ENCODE measurements at regions not wholly inside any gene's neighbourhood (a gene's known extent, or its start where the extent isn't known, plus 50 kb on each side); places are given as distances from the start of the nearest gene placed in this dataset.
"Not testable (repeated sequence)": the region's sequence is repeated elsewhere in the genome, so short reads cannot be mapped to it uniquely, and the experiment has no call there.

- DNase-seq (ENCODE audit: insufficient read length) (no peak), FAIRE-seq (no peak)
- no peak for TF ChIP-seq TAF1 (IDR thresholded peaks at IDR 0.05; ENCODE audit: borderline replicate concordance, low read depth, low read length)
- TF ChIP-seq POLR2A (IDR thresholded peaks at IDR 0.05; ENCODE audit: low read depth, low read length) = no peak
- no peak for TF ChIP-seq POLR2AphosphoS5 (IDR thresholded peaks at IDR 0.05; ENCODE audit: low read depth, low read length)
Measured at GRCh38 chr12:80017261-80017870, 82.0 kb upstream of the OTOGL start.

DNA sequence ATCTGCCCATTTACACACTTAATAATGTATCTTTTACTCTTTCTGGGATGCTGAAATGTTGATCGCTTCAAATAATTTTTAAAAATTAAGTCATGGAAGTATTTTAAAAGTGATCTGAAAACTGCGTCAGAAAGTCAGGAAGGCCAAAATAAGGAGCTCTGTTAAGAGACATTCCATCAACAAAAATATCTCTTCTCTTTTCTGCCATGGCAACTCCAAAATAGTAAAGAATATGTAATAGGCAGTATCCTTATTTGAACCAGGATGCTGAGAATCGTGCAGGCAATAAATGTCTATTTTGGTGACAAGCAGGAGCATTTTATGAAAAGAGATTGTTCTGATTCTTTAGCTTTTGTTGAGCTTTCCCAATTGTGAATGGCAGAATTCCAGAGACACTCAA is 81.8 kb upstream of the PPP1R12A start:
- TF ChIP-seq POLR2AphosphoS5 (IDR thresholded peaks at IDR 0.05; ENCODE audit: low read depth, low read length) = no peak
- TF ChIP-seq TAF1 (IDR thresholded peaks at IDR 0.05; ENCODE audit: borderline replicate concordance, low read depth, low read length) = no peak
- TF ChIP-seq POLR2A (IDR thresholded peaks at IDR 0.05; ENCODE audit: low read depth, low read length) = no peak
- FAIRE-seq (no peak), DNase-seq (ENCODE audit: insufficient read length) (no peak)

- no peak for FAIRE-seq
- DNase-seq (ENCODE audit: insufficient read length) = no peak
- TF ChIP-seq POLR2A (IDR thresholded peaks at IDR 0.05; ENCODE audit: low read depth, low read length) (no peak), TAF1 (IDR thresholded peaks at IDR 0.05; ENCODE audit: borderline replicate concordance, low read depth, low read length) (no peak), POLR2AphosphoS5 (IDR thresholded peaks at IDR 0.05; ENCODE audit: low read depth, low read length) (no peak)
Measured at GRCh38 chr12:80015660-80016059, 80.8 kb upstream of the PPP1R12A start.

- FAIRE-seq = not testable (repeated sequence)
Measured at GRCh38 chr12:80003744-80004143, 68.8 kb upstream of the PPP1R12A start.

GRCh38 chr12:80001562-80001961 is 66.7 kb upstream of the PPP1R12A start:
- FAIRE-seq (no peak), DNase-seq (ENCODE audit: insufficient read length) (no peak)
- TF ChIP-seq POLR2AphosphoS5 (IDR thresholded peaks at IDR 0.05; ENCODE audit: low read depth, low read length) = no peak

More at GRCh38 chr12:80003744-80004143, 68.8 kb upstream of the PPP1R12A start:
- DNase-seq (ENCODE audit: insufficient read length) = not testable (repeated sequence)

DNA sequence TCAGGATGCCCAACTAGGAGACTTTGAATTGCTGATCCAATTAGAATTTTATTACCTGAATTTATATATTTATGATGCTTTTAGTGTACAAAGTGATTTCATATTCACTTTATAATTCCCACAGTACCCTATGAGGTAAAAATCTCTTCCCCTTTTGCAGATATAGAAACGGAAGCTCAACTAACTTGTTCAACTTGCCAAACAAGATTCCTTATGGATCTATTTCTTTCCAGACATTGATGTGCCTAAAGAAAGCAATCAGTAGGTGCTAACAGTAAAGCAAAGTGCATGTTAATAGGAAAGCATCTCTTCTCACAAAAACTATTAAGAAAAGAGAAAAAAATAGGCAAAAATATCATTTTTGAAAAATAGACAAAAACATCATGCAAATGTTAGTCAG is 65.9 kb upstream of the PPP1R12A start:
- FAIRE-seq (no peak), DNase-seq (ENCODE audit: insufficient read length) (no peak)
- TF ChIP-seq POLR2AphosphoS5 (IDR thresholded peaks at IDR 0.05; ENCODE audit: low read depth, low read length) = no peak
- no peak for TF ChIP-seq POLR2A (IDR thresholded peaks at IDR 0.05; ENCODE audit: low read depth, low read length)
- no peak for TF ChIP-seq TAF1 (IDR thresholded peaks at IDR 0.05; ENCODE audit: borderline replicate concordance, low read depth, low read length)

- TF ChIP-seq POLR2A (IDR thresholded peaks at IDR 0.05; ENCODE audit: low read depth, low read length) (no peak), POLR2AphosphoS5 (IDR thresholded peaks at IDR 0.05; ENCODE audit: low read depth, low read length) (no peak), TAF1 (IDR thresholded peaks at IDR 0.05; ENCODE audit: borderline replicate concordance, low read depth, low read length) (no peak)
- FAIRE-seq (no peak), DNase-seq (ENCODE audit: insufficient read length) (no peak)
Measured at GRCh38 chr12:79998554-79998953, 63.7 kb upstream of the PPP1R12A start.

DNA sequence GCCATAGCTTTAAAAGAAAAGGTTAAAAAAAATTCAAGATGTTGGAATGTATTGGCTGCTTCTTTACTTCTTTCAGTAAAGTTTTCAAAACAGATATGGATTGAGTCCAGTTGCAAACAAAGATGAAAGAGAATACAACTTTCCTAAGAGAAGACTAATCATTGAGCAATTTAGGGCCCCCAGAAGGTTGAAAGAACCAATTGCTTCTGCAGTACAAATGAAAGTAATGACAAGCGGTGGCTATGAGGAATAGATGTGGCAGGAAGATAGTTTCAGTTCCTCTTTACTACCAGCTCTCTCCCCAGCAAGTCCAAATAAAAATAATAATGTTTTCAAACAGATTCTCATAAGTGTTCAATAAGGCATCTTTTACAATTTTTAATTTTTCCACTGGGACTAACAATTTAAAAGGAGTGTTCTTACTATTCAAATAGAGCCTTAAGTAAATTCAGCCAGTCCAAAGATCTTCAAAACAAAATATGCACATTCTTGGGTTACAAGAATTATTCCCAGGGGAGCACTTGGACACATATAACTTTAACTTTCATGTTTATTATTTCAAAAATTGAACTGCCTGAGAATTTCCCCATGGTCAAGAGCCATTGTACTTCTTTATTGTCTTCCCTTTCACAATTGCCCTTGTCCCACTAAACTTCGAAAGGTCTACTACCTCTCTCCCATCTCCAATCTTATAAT is 62.3 kb upstream of the PPP1R12A start:
- FAIRE-seq = no peak
- peak; percentile 15 for DNase-seq (ENCODE audit: insufficient read length)

GRCh38 chr12:79995385-79996084 is 60.6 kb upstream of the PPP1R12A start:
- not testable (repeated sequence) for DNase-seq (ENCODE audit: insufficient read length); FAIRE-seq

More for the DNA sequence above, 62.3 kb upstream of the PPP1R12A start:
- TF ChIP-seq POLR2AphosphoS5 (IDR thresholded peaks at IDR 0.05; ENCODE audit: low read depth, low read length) (no peak), TAF1 (IDR thresholded peaks at IDR 0.05; ENCODE audit: borderline replicate concordance, low read depth, low read length) (no peak), POLR2A (IDR thresholded peaks at IDR 0.05; ENCODE audit: low read depth, low read length) (no peak)

DNA sequence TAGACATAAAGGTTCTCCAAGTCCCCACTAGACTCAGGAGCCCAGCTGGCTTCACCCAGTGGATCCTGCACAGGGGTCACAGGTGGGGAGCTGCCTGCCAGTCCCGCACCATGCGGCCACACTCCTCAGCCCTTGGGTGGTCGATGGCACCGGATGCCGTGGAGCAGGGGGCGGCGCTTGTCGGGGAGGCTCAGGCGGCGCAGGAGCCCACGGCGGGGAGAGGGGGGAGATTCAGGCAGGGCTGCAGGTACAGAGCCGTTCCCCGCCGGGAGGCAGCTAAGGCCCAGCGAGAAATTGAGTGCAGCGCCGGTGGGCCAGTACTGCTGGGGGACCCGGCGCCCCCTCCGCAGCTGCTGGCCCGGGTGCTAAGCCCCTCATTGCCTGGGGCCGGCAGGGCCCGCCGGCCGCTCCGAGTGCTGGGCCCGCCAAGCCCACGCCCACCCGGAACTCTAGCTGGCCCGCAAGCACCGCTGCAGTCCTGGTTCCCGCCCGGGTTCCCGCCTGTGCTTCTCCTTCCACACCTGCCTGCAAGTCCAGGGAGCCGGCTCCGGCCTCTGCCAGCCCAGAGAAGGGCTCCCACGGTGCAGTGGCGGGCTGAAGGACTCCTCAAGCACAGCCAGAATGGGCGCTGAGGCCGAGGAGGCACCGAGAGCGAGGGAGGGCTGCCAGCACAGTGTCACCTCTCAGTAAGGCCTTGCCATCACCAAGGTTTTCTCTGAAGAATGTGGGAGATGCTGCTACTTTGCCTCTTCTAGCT is 58.4 kb upstream of the PPP1R12A start:
- DNase-seq (ENCODE audit: insufficient read length) (no peak), FAIRE-seq (no peak)
- TF ChIP-seq POLR2AphosphoS5 (IDR thresholded peaks at IDR 0.05; ENCODE audit: low read depth, low read length) (no peak), TAF1 (IDR thresholded peaks at IDR 0.05; ENCODE audit: borderline replicate concordance, low read depth, low read length) (no peak), POLR2A (IDR thresholded peaks at IDR 0.05; ENCODE audit: low read depth, low read length) (no peak)

DNA sequence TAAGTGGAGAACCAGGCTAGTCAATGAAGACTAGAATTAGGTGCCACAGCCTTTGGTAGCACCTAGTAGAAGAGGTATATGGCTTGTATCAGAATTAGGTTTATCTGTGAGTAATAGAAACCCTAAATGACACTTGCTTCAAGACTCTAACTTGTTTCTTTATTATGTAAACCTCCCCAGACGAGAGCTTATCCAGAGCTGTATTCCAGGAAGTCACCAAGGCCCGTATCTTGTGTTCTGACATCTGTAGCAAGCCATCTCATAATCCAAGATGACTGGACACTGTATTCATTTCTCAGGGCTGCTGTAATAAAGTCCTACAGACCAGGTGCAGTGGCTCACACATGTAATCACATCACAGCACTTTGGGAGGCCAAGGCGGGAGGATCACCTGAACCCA is 56.7 kb upstream of the PPP1R12A start:
- FAIRE-seq (no peak), DNase-seq (ENCODE audit: insufficient read length) (no peak)
- TF ChIP-seq POLR2AphosphoS5 (IDR thresholded peaks at IDR 0.05; ENCODE audit: low read depth, low read length) (no peak), TAF1 (IDR thresholded peaks at IDR 0.05; ENCODE audit: borderline replicate concordance, low read depth, low read length) (no peak), POLR2A (IDR thresholded peaks at IDR 0.05; ENCODE audit: low read depth, low read length) (no peak)

- FAIRE-seq; DNase-seq (ENCODE audit: insufficient read length): not testable (repeated sequence)
Measured at GRCh38 chr12:79990509-79991338, 55.8 kb upstream of the PPP1R12A start.
